Lower leg skin (tissue), 3 donors: ENCODE measurements at regions not wholly inside any gene's neighbourhood (a gene's known extent, or its start where the extent isn't known, plus 50 kb on each side); places are given as distances from the start of the nearest gene placed in this dataset.

Experiments
- CTCF ChIP-seq, 3 donors: fragments of 450-650 bp; IDR thresholded peaks; one replicate each; pipeline ENCODE4 v1.5.1; 2016; ENCODE audit warnings: antibody characterized with exemption in 3 of 3, mild to moderate bottlenecking in 3 of 3, moderate library complexity in 2 of 3
- POLR2A ChIP-seq, 2 donors: fragments of 450-650 bp; IDR thresholded peaks; one replicate each; pipeline ENCODE4 v1.6.1; 2016 to 2017; ENCODE audit warnings: antibody characterized with exemption in 2 of 2, mild to moderate bottlenecking in 1 of 2, moderate library complexity in 1 of 2

- TF ChIP-seq CTCF (IDR thresholded peaks at IDR 0.05): no peak
- no peak for TF ChIP-seq POLR2A (IDR thresholded peaks at IDR 0.05)
Measured at GRCh38 chr2:16093639-16094529, 153.5 kb downstream of the MYCN start.
